KMS-11 (cell line): ENCODE measurements at regions not wholly inside any gene's neighbourhood (a gene's known extent, or its start where the extent isn't known, plus 50 kb on each side); places are given as distances from the start of the nearest gene placed in this dataset.

ENCODE experiments used
- H2AFZ ChIP-seq: fragments of 200-600 bp; sonication (generic); 2 replicates; pipeline ENCODE4 v1.6.1; 2016; ENCODE audit warnings: antibody characterized with exemption, mixed run types, low read depth
- H3K27ac ChIP-seq: fragments of 200-600 bp; sonication (generic); 2 replicates; pipeline ENCODE4 v1.6.1; 2016; ENCODE audit warnings: mild to moderate bottlenecking, mixed run types
- H3K27me3 ChIP-seq: fragments of 200-600 bp; sonication (generic); 2 replicates; pipeline ENCODE4 v1.6.1; 2017; ENCODE audit warnings: mild to moderate bottlenecking, low read depth, mixed run types, moderate library complexity; ENCODE audit not compliant: insufficient read depth
- H3K36me3 ChIP-seq: fragments of 200-600 bp; sonication (generic); 2 replicates; pipeline ENCODE4 v1.6.1; 2017; ENCODE audit warnings: mild to moderate bottlenecking, mixed run types; ENCODE audit not compliant: insufficient read depth
- H3K4me1 ChIP-seq: fragments of 200-600 bp; sonication (generic); 2 replicates; pipeline ENCODE4 v1.6.1; 2016; ENCODE audit warnings: mild to moderate bottlenecking, low read depth, mixed run types; ENCODE audit not compliant: poor library complexity, severe bottlenecking
- H3K4me2 ChIP-seq: fragments of 200-600 bp; sonication (generic); 2 replicates; pipeline ENCODE4 v1.7.0; 2016; ENCODE audit warnings: mild to moderate bottlenecking, mixed run types
- H3K4me3 ChIP-seq: fragments of 200-600 bp; sonication (generic); IDR thresholded peaks from 2 replicates; pipeline ENCODE4 v1.6.1; 2017; ENCODE audit warnings: low read depth, low read length, mixed read lengths; ENCODE audit not compliant: insufficient read depth
- H3K79me2 ChIP-seq: fragments of 200-600 bp; sonication (generic); 2 replicates; pipeline ENCODE4 v1.6.1; 2016; ENCODE audit warnings: low read depth, mixed run types; ENCODE audit not compliant: insufficient read depth
- H3K9ac ChIP-seq: fragments of 200-600 bp; sonication (generic); 2 replicates; pipeline ENCODE4 v1.6.1; 2016; ENCODE audit warnings: mild to moderate bottlenecking, mixed run types
- H4K20me1 ChIP-seq: fragments of 200-600 bp; sonication (generic); 2 replicates; pipeline ENCODE4 v1.6.1; 2016; ENCODE audit warnings: mild to moderate bottlenecking, mixed run types; ENCODE audit not compliant: insufficient read depth
- TF ChIP-seq, protein P1 (sequence below): fragments of 200-600 bp; sonication (generic); conservative IDR thresholded peaks from 2 replicates; pipeline ENCODE4 v1.6.1; 2017; ENCODE audit warnings: low read depth, mild to moderate bottlenecking, antibody characterized with exemption, low read length, moderate library complexity, mixed read lengths

GRCh38 chr7:84847038-84847437, 339.8 kb downstream of the SEMA3D start:
- H3K27ac ChIP-seq = no peak overlapping the region
- H3K4me1 ChIP-seq = no peaks in the 10 kb centered on the region
- no peak overlapping the region for H3K4me3 ChIP-seq
- no peak overlapping the region for H2AFZ ChIP-seq
- H3K9ac ChIP-seq = no peak overlapping the region
- no peaks in the 10 kb centered on the region for H3K27me3 ChIP-seq
- H3K79me2 ChIP-seq = no peaks in the 10 kb centered on the region
- H4K20me1 ChIP-seq = no peaks in the 10 kb centered on the region
- no peaks in the 10 kb centered on the region for H3K36me3 ChIP-seq
- TF ChIP-seq, protein P1, sequence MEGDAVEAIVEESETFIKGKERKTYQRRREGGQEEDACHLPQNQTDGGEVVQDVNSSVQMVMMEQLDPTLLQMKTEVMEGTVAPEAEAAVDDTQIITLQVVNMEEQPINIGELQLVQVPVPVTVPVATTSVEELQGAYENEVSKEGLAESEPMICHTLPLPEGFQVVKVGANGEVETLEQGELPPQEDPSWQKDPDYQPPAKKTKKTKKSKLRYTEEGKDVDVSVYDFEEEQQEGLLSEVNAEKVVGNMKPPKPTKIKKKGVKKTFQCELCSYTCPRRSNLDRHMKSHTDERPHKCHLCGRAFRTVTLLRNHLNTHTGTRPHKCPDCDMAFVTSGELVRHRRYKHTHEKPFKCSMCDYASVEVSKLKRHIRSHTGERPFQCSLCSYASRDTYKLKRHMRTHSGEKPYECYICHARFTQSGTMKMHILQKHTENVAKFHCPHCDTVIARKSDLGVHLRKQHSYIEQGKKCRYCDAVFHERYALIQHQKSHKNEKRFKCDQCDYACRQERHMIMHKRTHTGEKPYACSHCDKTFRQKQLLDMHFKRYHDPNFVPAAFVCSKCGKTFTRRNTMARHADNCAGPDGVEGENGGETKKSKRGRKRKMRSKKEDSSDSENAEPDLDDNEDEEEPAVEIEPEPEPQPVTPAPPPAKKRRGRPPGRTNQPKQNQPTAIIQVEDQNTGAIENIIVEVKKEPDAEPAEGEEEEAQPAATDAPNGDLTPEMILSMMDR = no peak
- no peak overlapping the region for H3K4me2 ChIP-seq

GRCh38 chr7:84845971-84846370, 340.9 kb downstream of the SEMA3D start:
- Histone ChIP-seq H3K27me3 (no peaks in the 10 kb centered on the region), H3K36me3 (no peaks in the 10 kb centered on the region), H3K4me1 (no peaks in the 10 kb centered on the region), H3K79me2 (no peaks in the 10 kb centered on the region), H4K20me1 (no peaks in the 10 kb centered on the region), H3K27ac (no peak overlapping the region), H2AFZ (no peak overlapping the region), H3K4me3 (no peak overlapping the region), H3K9ac (no peak overlapping the region), H3K4me2 (no peak overlapping the region)
- TF ChIP-seq, protein P1 = no peak

- Histone ChIP-seq H3K4me3 (no peak overlapping the region), H3K4me2 (no peak overlapping the region), H3K79me2 (no peaks in the 10 kb centered on the region), H3K4me1 (no peaks in the 10 kb centered on the region), H3K36me3 (no peaks in the 10 kb centered on the region), H3K27me3 (no peaks in the 10 kb centered on the region), H4K20me1 (no peaks in the 10 kb centered on the region), H3K27ac (no peak overlapping the region), H3K9ac (no peak overlapping the region), H2AFZ (no peak overlapping the region)
- TF ChIP-seq, protein P1 = no peak
Measured at GRCh38 chr7:84844771-84845170, 342.1 kb downstream of the SEMA3D start.

DNA sequence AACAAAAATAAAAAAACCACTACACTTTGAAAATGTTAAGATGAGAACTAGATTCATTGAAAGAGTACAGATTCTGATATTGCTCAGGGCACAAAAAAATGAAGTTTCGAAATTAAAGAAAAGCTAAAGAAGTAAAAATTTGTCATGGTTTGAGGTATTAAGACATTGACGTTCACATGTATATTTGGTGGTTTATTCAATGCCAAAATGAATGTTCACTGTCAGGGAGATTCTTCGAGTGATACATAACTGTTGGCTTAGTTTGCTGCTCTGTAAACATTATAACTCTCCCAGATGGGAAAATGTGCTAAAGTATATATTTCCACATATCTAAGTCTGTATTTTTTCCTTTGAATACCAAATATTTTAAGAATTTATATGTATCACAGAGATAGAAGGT, 345.0 kb downstream of the SEMA3D start:
- TF ChIP-seq, protein P1 = no peak
- no peak overlapping the region for H3K4me2 ChIP-seq
- no peaks in the 10 kb centered on the region for H3K36me3 ChIP-seq
- no peaks in the 10 kb centered on the region for H4K20me1 ChIP-seq
- no peaks in the 10 kb centered on the region for H3K4me1 ChIP-seq
- no peak overlapping the region for H3K27ac ChIP-seq
- H3K27me3 ChIP-seq = no peaks in the 10 kb centered on the region
- no peak overlapping the region for H3K4me3 ChIP-seq
- H3K9ac ChIP-seq = no peak overlapping the region
- H3K79me2 ChIP-seq = no peaks in the 10 kb centered on the region
- H2AFZ ChIP-seq = no peak overlapping the region
